ENCODE measurements at regions not wholly inside any gene's neighbourhood (a gene's known extent, or its start where the extent isn't known, plus 50 kb on each side); places are given as distances from the start of the nearest gene placed in this dataset.

- no peak for DNase-seq (ENCODE audit: low read depth)
These were observed 54.1 kb upstream of the ARHGAP5 start for GRCh38 chr14:32022938-32023466.

GRCh38 chr14:32023540-32023939 is 53.6 kb upstream of the ARHGAP5 start:
- no peak for DNase-seq (ENCODE audit: low read depth)

GRCh38 chr14:32027255-32027939 is 49.7 kb upstream of the ARHGAP5 start:
- no peak for DNase-seq (ENCODE audit: low read depth)
